ENCODE measurements at regions not wholly inside any gene's neighbourhood (a gene's known extent, or its start where the extent isn't known, plus 50 kb on each side); places are given as distances from the start of the nearest gene placed in this dataset.

DNA sequence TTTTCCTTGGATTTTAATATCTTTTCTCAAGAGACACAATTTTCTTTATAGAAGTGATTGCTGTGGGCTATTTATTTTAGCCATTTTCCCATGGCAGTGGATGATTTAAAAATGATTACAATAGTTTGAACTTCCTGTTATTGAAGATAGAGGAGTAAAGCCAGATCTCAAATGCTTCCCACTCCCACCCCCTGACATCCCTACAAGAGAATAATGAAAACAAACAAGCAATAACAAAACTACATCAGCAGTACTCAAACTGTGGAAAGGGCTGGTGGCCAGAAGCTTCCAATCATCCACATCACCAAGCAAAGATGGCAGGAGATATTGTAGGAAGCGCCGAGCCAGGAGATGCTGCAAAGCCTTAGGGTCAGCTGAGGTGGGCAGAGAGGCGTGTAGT lies 831.1 kb upstream of the NR2F2 start:
- DNase-seq (no peak), ATAC-seq (no peak)
- Mint-ChIP-seq H3K4me1 (peaks cover 0 to 9% (median 5%) of the 10 kb centered on the region in 4 donors), H3K4me3 (no peak overlapping the region), H3K36me3 (no peaks in the 10 kb centered on the region), H3K9me3 (no peaks in the 10 kb centered on the region), H3K27ac (peak overlapping the region in 1 of 10 donors; percentile 5), H3K27me3 (peaks cover 5 to 30% (median 22%) of the 10 kb centered on the region in 5 donors)
- POLR2A ChIA-PET, result no interaction called here

DNA sequence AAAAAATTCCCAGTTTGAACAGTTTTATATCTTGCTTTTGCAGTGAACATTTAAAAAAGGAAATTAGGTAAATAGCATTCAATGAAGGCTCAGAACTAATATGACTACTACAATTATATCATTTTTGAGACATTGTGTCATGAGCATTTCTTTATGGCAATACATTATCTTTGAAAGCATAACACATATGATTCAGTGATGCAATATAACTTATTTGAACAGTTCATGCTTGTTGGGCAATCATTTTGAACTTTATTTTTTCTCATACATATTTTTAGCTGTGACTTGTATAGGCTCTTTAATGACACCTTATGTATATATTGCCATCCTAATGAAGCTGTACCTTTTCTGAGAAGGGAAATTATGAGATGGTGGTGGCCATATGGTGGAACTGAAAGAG lies 828.6 kb upstream of the NR2F2 start:
- Mint-ChIP-seq H3K9me3 (no peaks in the 10 kb centered on the region), H3K27me3 (peaks cover 2 to 19% (median 10%) of the 10 kb centered on the region in 5 donors), H3K36me3 (no peaks in the 10 kb centered on the region), H3K4me3 (no peak overlapping the region), H3K27ac (no peak overlapping the region), H3K4me1 (peaks cover 0 to 9% (median 5%) of the 10 kb centered on the region in 4 donors)
- DNase-seq, result no peak
- POLR2A ChIA-PET, result no interaction called here
- no peak for ATAC-seq

DNA sequence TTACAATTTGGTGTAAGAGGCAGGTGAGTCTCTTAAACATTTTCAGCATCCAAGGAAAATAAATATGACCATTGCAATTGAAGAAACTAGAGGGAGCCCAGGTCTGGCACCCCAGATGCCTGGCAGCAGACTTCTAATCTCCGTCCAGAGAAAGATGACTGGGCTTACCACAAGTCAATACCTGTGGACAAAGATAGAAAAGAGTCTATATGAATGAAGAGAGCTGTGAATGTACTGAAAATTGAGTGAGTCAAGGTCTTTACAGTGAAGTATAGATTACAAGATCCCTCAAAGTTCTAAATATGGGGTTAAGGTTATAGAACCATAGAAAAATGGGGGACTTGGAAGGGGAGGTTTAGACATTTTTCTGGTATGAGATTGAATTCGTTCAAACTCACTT lies 827.4 kb upstream of the NR2F2 start:
- H3K36me3 Mint-ChIP-seq, result no peaks in the 10 kb centered on the region
- H3K4me1 Mint-ChIP-seq, result peaks cover 0 to 9% (median 5%) of the 10 kb centered on the region in 4 donors
- H3K9me3 Mint-ChIP-seq, result no peaks in the 10 kb centered on the region
- H3K27ac Mint-ChIP-seq, result no peak overlapping the region
- POLR2A ChIA-PET, result no interaction called here
- no peak for DNase-seq
- peaks cover 2 to 20% (median 6%) of the 10 kb centered on the region in 5 donors for H3K27me3 Mint-ChIP-seq
- no peak overlapping the region for H3K4me3 Mint-ChIP-seq
- ATAC-seq, result no peak

DNA sequence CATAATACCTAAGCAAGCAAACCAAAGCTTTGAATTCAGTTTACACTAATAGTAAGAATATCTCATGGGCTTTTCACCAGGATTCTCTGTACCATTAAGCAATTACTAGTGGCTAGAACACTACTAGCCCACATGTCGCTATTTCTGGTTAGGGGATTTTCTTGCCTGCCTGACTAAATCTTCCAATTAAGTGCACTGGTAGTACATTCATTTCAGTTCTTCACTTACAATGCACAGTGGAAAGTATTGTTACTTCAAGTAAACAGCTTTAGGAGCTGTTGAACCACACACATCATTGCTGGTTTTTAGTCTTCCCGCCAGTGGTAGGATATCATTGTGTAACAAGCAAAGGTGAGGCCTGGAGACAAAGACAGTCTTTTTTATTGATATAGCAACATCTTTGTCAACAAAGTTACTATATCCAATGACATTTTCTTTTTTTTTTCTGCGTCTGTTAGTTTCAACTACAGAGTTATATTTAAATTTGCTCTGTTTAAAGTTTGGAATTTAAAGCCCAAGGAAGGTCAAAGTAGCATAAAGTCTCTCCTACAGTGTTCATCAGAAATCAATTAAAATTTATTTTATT lies 826.8 kb upstream of the NR2F2 start:
- no peaks in the 10 kb centered on the region for H3K9me3 Mint-ChIP-seq
- POLR2A ChIA-PET, result no interaction called here

DNA sequence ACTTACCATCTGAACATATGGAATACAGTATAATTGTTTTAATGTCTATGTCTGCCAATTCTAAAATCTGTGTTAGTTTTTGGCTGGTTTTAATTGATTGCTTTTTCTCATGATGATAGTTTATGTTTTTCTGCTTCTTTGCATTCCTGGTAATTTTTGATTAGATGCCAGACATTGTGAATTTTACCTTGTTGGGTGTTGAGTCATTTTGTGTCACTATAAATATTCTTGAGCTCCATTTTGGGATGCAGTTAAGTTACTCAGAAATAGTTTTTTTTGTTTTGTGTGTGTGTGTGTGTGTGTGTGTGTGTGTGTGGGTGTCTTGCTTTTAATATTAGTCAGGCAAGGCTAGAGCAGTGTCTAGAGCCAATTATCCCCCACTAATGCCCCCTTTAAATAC lies 818.8 kb upstream of the NR2F2 start:
- POLR2A ChIA-PET, result no interaction called here
- Mint-ChIP-seq H3K36me3 (peaks cover 0 to 19% (median 4%) of the 10 kb centered on the region in 3 donors), H3K4me1 (no peaks in the 10 kb centered on the region), H3K9me3 (peaks cover 5 to 23% (median 9%) of the 10 kb centered on the region in 9 donors), H3K4me3 (no peak overlapping the region), H3K27ac (no peak overlapping the region), H3K27me3 (peaks cover under 1 to 13% (median 8%) of the 10 kb centered on the region in 5 donors)
- ATAC-seq, result no peak
- DNase-seq, result no peak

More for the DNA sequence above, 826.8 kb upstream of the NR2F2 start:
- no peak overlapping the region for H3K27ac Mint-ChIP-seq
- ATAC-seq (no peak), DNase-seq (no peak)
- H3K4me1 Mint-ChIP-seq, result peaks cover 0 to 9% (median 5%) of the 10 kb centered on the region in 4 donors
- H3K4me3 Mint-ChIP-seq, result no peak overlapping the region
- no peaks in the 10 kb centered on the region for H3K36me3 Mint-ChIP-seq
- peaks cover 2 to 20% (median 10%) of the 10 kb centered on the region in 5 donors for H3K27me3 Mint-ChIP-seq

DNA sequence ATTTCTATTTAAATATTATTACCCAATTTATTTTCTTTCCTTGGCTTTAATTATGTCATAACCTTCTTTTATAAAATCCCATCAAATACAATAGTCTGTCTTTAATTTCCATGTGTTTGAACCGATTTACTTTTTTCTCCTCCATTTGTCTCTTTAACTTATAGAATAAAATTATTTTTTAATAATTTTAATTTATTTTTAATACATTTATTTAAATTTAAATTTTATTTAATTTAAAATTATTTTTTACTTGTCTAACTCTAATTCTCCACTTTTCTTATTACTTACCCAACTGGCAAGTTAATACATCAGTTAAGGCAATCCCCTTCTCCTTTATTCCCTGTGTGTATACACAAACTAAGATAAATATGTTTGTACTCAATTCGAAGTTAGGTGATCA lies 817.6 kb upstream of the NR2F2 start:
- ATAC-seq, result no peak
- Mint-ChIP-seq H3K27ac (peak overlapping the region in 1 of 10 donors; percentile 6), H3K4me1 (no peaks in the 10 kb centered on the region), H3K4me3 (no peak overlapping the region), H3K9me3 (peaks cover 5 to 23% (median 9%) of the 10 kb centered on the region in 9 donors), H3K27me3 (peaks cover 0 to 11% (median 8%) of the 10 kb centered on the region in 5 donors), H3K36me3 (peaks cover 0 to 19% (median 4%) of the 10 kb centered on the region in 3 donors)
- POLR2A ChIA-PET, result no interaction called here
- DNase-seq, result no peak

DNA sequence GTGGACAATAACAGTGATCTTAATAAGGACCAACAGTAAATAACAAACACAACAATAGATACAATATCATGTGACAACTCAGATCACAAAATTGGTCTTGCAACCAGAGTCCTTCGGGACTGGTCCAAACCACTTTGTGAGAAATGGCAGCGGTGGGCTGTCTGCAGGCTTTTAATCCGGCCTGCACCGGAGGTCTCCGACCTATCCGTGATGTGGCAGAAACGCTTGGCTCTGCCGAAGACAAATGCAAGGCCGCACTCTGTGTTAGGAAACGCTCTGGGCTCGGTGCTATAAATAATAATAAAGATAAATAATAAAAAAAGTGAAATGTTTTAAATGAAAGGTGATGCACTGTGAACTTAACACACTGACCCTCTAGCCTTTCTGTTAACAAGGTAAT lies 810.6 kb upstream of the NR2F2 start:
- peaks cover 1 to 21% (median 7%) of the 10 kb centered on the region in 5 donors for H3K27me3 Mint-ChIP-seq
- H3K9me3 Mint-ChIP-seq, result no peaks in the 10 kb centered on the region
- no peak overlapping the region for H3K4me3 Mint-ChIP-seq
- H3K27ac Mint-ChIP-seq, result peak overlapping the region in 1 of 10 donors; percentile 58
- POLR2A ChIA-PET, result interaction anchor here (0.6 kb wide), 1 partner anchor 801 kb away, joined by 5 read pairs; no protein-coding TSS in a partner anchor
- no peaks in the 10 kb centered on the region for H3K4me1 Mint-ChIP-seq
- no peak for DNase-seq
- no peaks in the 10 kb centered on the region for H3K36me3 Mint-ChIP-seq
- ATAC-seq, result no peak

DNA sequence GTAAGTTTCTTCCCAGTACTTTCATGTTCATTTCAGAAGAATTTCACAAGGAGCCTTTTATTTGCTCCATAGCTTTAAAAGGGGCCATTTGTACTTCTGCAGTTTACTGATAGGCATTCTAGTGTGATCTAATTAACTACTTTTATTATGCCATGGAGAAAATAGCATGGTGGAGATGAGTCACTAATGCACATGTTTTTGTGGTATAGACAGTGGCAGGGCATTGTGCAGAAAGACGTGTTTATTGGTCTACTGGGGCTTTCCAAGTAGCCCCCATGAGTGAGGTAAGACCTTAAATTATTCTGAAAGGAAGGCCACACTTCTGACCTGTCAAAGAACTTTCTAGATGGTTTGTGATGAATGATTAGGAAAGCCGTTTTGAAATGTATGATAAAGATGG lies 810.0 kb upstream of the NR2F2 start:
- Mint-ChIP-seq H3K27me3 (peaks cover 1 to 17% (median 6%) of the 10 kb centered on the region in 5 donors), H3K27ac (no peak overlapping the region), H3K4me3 (no peak overlapping the region), H3K36me3 (no peaks in the 10 kb centered on the region), H3K9me3 (peaks cover 0 to 4% (median 0%) of the 10 kb centered on the region in 9 donors), H3K4me1 (no peaks in the 10 kb centered on the region)
- DNase-seq (no peak), ATAC-seq (no peak)
- POLR2A ChIA-PET, result interaction anchor here (0.6 kb wide), 1 partner anchor 800 kb away, joined by 5 read pairs; no protein-coding TSS in a partner anchor

DNA sequence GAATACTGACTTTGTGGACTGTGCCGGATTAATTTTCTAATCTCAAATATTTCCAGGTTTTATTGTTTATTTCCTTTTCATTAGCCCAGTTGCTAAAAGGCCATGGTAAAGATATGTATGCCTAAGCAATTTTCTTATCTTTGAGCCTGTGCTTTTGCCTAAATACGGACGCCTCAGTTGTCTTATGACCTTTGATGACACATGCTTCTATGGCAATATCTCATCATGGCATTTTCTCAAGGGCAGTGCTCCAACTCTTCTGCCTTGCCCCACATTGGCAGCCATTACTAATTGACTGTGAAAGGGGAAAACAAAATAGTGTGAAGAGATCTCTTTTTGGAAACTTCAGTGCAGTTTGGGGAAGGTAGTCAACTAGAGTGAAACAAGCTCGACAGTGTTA lies 809.6 kb upstream of the NR2F2 start:
- Mint-ChIP-seq H3K36me3 (no peaks in the 10 kb centered on the region), H3K27me3 (peaks cover 1 to 13% (median 3%) of the 10 kb centered on the region in 5 donors), H3K27ac (no peak overlapping the region), H3K4me3 (no peak overlapping the region), H3K4me1 (no peaks in the 10 kb centered on the region), H3K9me3 (peaks cover 0 to 4% (median 0%) of the 10 kb centered on the region in 9 donors)
- no peak for ATAC-seq
- no peak for DNase-seq
- POLR2A ChIA-PET, result no interaction called here

DNA sequence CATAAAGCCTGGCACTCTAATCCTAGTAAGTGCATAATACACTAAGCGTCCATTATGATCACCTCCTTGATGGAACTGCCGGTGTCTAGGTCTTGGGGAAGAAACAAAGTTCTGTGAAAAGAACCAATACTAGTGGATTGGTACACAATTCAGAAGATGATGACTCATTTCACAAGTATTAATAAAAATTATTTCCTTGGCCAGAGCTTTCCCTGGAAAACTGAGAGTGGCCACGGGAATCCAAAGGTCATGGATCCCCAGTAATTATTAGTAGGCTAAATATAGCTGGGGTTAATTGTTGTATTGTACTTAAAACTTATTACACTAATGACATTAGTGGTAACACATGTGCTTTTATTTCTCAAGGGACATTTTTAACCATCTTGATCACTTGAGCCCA lies 808.0 kb upstream of the NR2F2 start:
- Mint-ChIP-seq H3K4me1 (no peaks in the 10 kb centered on the region), H3K27me3 (peaks cover 0 to 11% (median 3%) of the 10 kb centered on the region in 5 donors)
- POLR2A ChIA-PET, result no interaction called here

DNA sequence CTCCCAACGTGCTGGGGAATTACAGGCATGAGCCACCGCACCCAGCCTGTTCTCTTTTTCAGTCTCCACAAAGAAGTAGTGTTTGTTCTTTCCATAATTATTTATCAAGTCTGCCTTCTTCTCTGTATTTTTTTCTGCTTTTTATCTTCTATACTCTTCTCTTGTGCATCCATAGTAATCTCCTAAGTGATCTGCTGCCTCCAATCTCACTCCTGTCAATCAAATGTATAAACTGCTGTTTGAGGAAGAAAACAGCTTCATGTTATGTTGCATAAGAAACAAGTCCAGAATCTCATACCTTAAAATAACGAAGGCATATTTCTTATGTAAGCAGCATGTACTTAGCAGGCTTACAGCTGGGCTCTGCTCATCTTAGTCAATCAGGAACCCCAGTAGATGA lies 801.6 kb upstream of the NR2F2 start:
- no peak for DNase-seq
- Mint-ChIP-seq H3K4me1 (no peaks in the 10 kb centered on the region), H3K27me3 (peaks cover 1 to 21% (median 4%) of the 10 kb centered on the region in 5 donors), H3K27ac (no peak overlapping the region), H3K4me3 (no peak overlapping the region), H3K9me3 (peaks cover 0 to 20% (median 10%) of the 10 kb centered on the region in 9 donors), H3K36me3 (peaks cover 0 to 10% (median 4%) of the 10 kb centered on the region in 3 donors)
- no peak for ATAC-seq
- POLR2A ChIA-PET, result no interaction called here

More for the DNA sequence above, 808.0 kb upstream of the NR2F2 start:
- DNase-seq (no peak), ATAC-seq (no peak)
- H3K27ac Mint-ChIP-seq, result no peak overlapping the region
- no peak overlapping the region for H3K4me3 Mint-ChIP-seq
- peaks cover 0 to 14% (median 7%) of the 10 kb centered on the region in 9 donors for H3K9me3 Mint-ChIP-seq
- peaks cover 0 to 10% (median 4%) of the 10 kb centered on the region in 3 donors for H3K36me3 Mint-ChIP-seq

DNA sequence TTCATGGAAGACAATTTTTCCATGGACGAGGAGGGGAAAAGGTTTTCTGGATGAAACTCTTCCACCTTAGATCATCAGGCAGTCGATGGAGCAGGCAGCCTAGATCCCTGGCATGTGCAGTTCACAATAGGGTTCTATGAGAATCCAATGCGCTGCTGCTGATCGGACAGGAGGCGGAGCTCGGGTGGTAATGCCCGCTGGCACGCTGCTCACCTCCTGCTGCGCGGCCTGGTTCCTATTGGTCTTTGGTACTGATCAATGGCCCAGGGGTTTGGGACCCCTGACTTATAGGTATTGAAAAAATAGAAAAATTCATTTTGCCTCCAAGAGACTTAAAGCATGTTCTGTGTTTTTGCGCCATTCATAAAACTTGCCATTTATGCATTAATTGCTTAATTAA lies 793.9 kb upstream of the NR2F2 start:
- Mint-ChIP-seq H3K27me3 (peaks cover 4 to 23% (median 7%) of the 10 kb centered on the region in 5 donors), H3K4me1 (no peaks in the 10 kb centered on the region), H3K9me3 (no peaks in the 10 kb centered on the region), H3K27ac (no peak overlapping the region), H3K36me3 (no peaks in the 10 kb centered on the region), H3K4me3 (no peak overlapping the region)
- ATAC-seq, result no peak
- no peak for DNase-seq
- POLR2A ChIA-PET, result no interaction called here

DNA sequence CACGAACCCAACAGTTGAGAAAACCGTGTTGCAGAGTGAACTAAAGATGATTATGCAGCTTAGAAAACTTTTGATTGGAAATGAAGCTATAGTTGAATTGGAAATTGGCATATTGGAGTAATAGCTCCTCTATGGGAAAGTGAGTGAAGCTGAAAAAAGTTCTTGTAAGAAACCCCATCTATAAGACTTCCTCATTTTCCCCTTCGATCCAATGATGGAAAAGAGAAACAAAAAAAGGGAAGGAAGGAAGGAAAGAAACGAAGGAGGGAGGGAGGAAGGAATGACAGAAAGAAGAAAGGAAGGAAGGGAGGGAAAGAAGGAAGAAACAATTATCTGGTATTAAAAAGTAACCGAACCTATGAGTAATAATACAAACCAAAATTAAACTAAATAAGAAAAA lies 791.8 kb upstream of the NR2F2 start:
- no peaks in the 10 kb centered on the region for H3K36me3 Mint-ChIP-seq
- no peak overlapping the region for H3K4me3 Mint-ChIP-seq
- no peaks in the 10 kb centered on the region for H3K9me3 Mint-ChIP-seq
- no peak for DNase-seq
- POLR2A ChIA-PET, result no interaction called here
- H3K4me1 Mint-ChIP-seq, result peaks cover 0 to 2% (median 0%) of the 10 kb centered on the region in 4 donors
- peaks cover 4 to 13% (median 7%) of the 10 kb centered on the region in 5 donors for H3K27me3 Mint-ChIP-seq
- ATAC-seq, result no peak
- no peak overlapping the region for H3K27ac Mint-ChIP-seq

DNA sequence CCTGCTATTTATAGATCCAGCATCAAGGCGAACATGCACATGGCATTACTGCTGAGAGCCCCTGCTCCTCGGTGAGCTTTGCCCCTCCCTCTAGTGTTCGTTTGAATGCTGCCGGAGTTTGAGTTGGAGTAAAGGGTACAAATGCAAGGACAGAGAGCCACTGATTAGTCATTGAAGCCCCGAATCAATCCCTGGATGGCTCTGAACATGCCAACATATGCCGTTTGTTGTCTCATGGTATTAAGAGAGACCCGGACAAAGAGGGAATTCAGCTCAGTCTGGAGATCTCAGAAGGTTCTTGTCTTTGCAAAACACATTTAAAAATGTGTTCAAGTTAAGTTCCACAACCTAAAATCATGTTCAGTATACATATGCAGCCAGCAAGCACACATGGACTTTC lies 789.2 kb upstream of the NR2F2 start:
- Mint-ChIP-seq H3K27me3 (peaks cover 5 to 21% (median 8%) of the 10 kb centered on the region in 5 donors), H3K4me3 (no peak overlapping the region), H3K9me3 (peaks cover 0 to 12% (median 0%) of the 10 kb centered on the region in 9 donors), H3K27ac (no peak overlapping the region), H3K4me1 (peaks cover 0 to 4% (median 0%) of the 10 kb centered on the region in 4 donors), H3K36me3 (no peaks in the 10 kb centered on the region)
- POLR2A ChIA-PET, result no interaction called here
- no peak for DNase-seq
- no peak for ATAC-seq
